K562 (cell line): ENCODE measurements at regions not wholly inside any gene's neighbourhood (a gene's known extent, or its start where the extent isn't known, plus 50 kb on each side); places are given as distances from the start of the nearest gene placed in this dataset.

Experiments
- ATAC-seq: fragments of 200-7000 bp; cut with Tn5 transposase; 3 replicates; pipeline ENCODE4 v1.9.1; 2020; ENCODE audit warnings: moderate library complexity
- BruUV-seq: library from RNA; stranded (reverse); fragments of 400-500 nt; replicated peaks from 2 replicates; lab custom pipeline; 2021; lab: Mats Ljungman, UMichigan
- CTCF ChIA-PET: fragments of 300-600 bp; formaldehyde crosslinking; extraction: SDS; loops from one replicate; lab custom pipeline; 2021; ENCODE audit warnings: low intra/inter-chr PET ratio; lab: Yijun Ruan, JAX
- POLR2A ChIA-PET: fragments of 300-600, 350-650 bp; sonication (Branson Sonifier 250); formaldehyde crosslinking; extraction: SDS; loops from one replicate; lab custom pipeline; 2021; ENCODE audit warnings: antibody characterized with exemption, inconsistent platforms; lab: Yijun Ruan, JAX
- DNase-seq, 4 experiments: peaks; one replicate each; pipeline versions ENCODE4 v3.0.0 to v3.0.0-alpha.2; 2011 to 2018; ENCODE audit warnings: low spot score in 3 of 4, mixed read lengths in 3 of 4; ENCODE audit errors: extremely low read depth in 1 of 4
- FAIRE-seq: peaks from 2 replicates; lab custom pipeline; 2011; peaks lifted over from hg19 to GRCh38; lab: Jason Lieb, UNC
- H2AFZ ChIP-seq: 2 replicates; pipeline ENCODE4 v1.6.0; 2011; ENCODE audit warnings: low read depth, low read length, control low read depth, inconsistent platforms
- H3K27ac ChIP-seq: fragments of 200-600 bp; 3 replicates; pipeline ENCODE4 v1.8.0; 2011; ENCODE audit warnings: low read depth, mild to moderate bottlenecking, control low read depth, inconsistent platforms, low read length, moderate library complexity, mixed read lengths; ENCODE audit errors: extremely low read depth
- H3K27me3 ChIP-seq, 2 experiments: fragments of 300-600 bp in 1 of 2; 2 replicates in 1 of 2; 3 replicates in 1 of 2; pipeline versions ENCODE4 v1.6.0 to v1.8.0; 2011; ENCODE audit warnings: inconsistent platforms in 2 of 2, low read length in 2 of 2, mild to moderate bottlenecking in 1 of 2, mixed read lengths in 1 of 2, moderate library complexity in 1 of 2; ENCODE audit not compliant: control insufficient read depth in 2 of 2, insufficient read depth in 2 of 2
- H3K36me3 ChIP-seq: fragments of 300-600 bp; 3 replicates; pipeline ENCODE4 v1.8.0; 2011; ENCODE audit warnings: mild to moderate bottlenecking, low read length, inconsistent platforms; ENCODE audit not compliant: control insufficient read depth, insufficient read depth
- H3K4me1 ChIP-seq, 2 experiments: fragments of 200-600 bp in 1 of 2; replicated peaks in 1 of 2; 2 replicates in 1 of 2; 3 replicates in 1 of 2; pipeline versions ENCODE4 v1.5.1 to v1.8.0; 2011; ENCODE audit warnings: inconsistent platforms in 2 of 2, low read length in 2 of 2, mild to moderate bottlenecking in 1 of 2, mixed read lengths in 1 of 2, moderate library complexity in 1 of 2; ENCODE audit not compliant: control insufficient read depth in 2 of 2, insufficient read depth in 2 of 2
- H3K4me2 ChIP-seq: 2 replicates; pipeline ENCODE4 v1.6.1; 2011; ENCODE audit warnings: low read length, control low read depth, inconsistent platforms, mixed read lengths; ENCODE audit not compliant: insufficient read depth
- H3K4me3 ChIP-seq: fragments of 200-600 bp; sonication (generic), shearing (Covaris generic); 2 replicates; pipeline ENCODE4 v1.5.1; 2016; ENCODE audit warnings: control low read depth, inconsistent platforms
- H3K79me2 ChIP-seq: fragments of 200-600 bp; 3 replicates; pipeline ENCODE4 v1.8.0; 2011; ENCODE audit warnings: low read length, inconsistent platforms; ENCODE audit not compliant: control insufficient read depth, insufficient read depth
- H3K9ac ChIP-seq, 2 experiments: 2 replicates each; pipeline versions ENCODE4 v1.6.0 to v1.6.1; 2011; ENCODE audit warnings: low read depth in 2 of 2, low read length in 2 of 2, control low read depth in 1 of 2, inconsistent platforms in 1 of 2, mild to moderate bottlenecking in 1 of 2, mixed read lengths in 1 of 2; ENCODE audit not compliant: insufficient read depth in 1 of 2
- H3K9me1 ChIP-seq: one replicate; pipeline ENCODE4 v1.6.0; 2011; ENCODE audit warnings: inconsistent platforms, mild to moderate bottlenecking, low read length, moderate library complexity; ENCODE audit not compliant: control insufficient read depth, insufficient read depth
- H3K9me3 ChIP-seq: replicated peaks from 2 replicates; pipeline ENCODE4 v1.5.1; 2011; ENCODE audit warnings: low read depth, low read length, inconsistent platforms; ENCODE audit not compliant: control insufficient read depth, insufficient read depth
- H4K20me1 ChIP-seq: replicated peaks from 2 replicates; pipeline ENCODE4 v1.6.1; 2011; ENCODE audit warnings: low read length, inconsistent platforms, mixed read lengths; ENCODE audit not compliant: control insufficient read depth, insufficient read depth
- ASH1L ChIP-seq: fragments of 450-650 bp; IDR thresholded peaks from 2 replicates; pipeline ENCODE4 v1.6.1; 2018; ENCODE audit warnings: borderline replicate concordance, mild to moderate bottlenecking, low read depth; ENCODE audit not compliant: partially characterized antibody
- RB1 ChIP-seq: fragments of 450-650 bp; IDR thresholded peaks from 2 replicates; pipeline ENCODE4 v1.6.1; 2017; ENCODE audit warnings: low read depth, mild to moderate bottlenecking
- SMARCB1 ChIP-seq: IDR thresholded peaks from 2 replicates; pipeline ENCODE4 v1.6.1; 2011; ENCODE audit warnings: improper control_type of control experiment, low read depth; ENCODE audit not compliant: insufficient read length
- ZBTB12 ChIP-seq: fragments of 250-450 bp; sonication (Bioruptor Pico); IDR thresholded peaks from 2 replicates; pipeline ENCODE4 v1.4.0; 2020
- ZNF232 ChIP-seq: sonication (generic); formaldehyde crosslinking; IDR thresholded peaks from 2 replicates; pipeline ENCODE4 v1.8.0; 2022; ENCODE audit warnings: mild to moderate bottlenecking, missing genetic modification reagents
- ZNF347 ChIP-seq: fragments of 450-650 bp; formaldehyde crosslinking; IDR thresholded peaks from 2 replicates; pipeline ENCODE4 v1.4.0; 2020; ENCODE audit warnings: low read depth, mild to moderate bottlenecking, moderate library complexity
- WGBS: fragments of 100-300 bp; shearing (Covaris generic); methylation state at CpG from one replicate; pipeline ENCODE4 v1.1.6; 2016; ENCODE audit warnings: low coverage, mixed read lengths; ENCODE audit not compliant: insufficient coverage; ENCODE audit errors: missing lambda C conversion rate; 5-methylcytosine and 5-hydroxymethylcytosine counted together
- in situ Hi-C: fragments of 300-500 bp; cut with MboI; formaldehyde crosslinking; loops from 4 replicates; pipeline ENCODE4 v1.15.0; 2018; ENCODE audit warnings: inconsistent platforms, mixed read lengths
- intact Hi-C: fragments of 100-400 bp; cut with micrococcal nuclease; formaldehyde crosslinking; loops from 2 replicates; pipeline ENCODE4 v1.14.2; 2022

- no peak for TF ChIP-seq RB1
- TF ChIP-seq, all 486 proteins: peak for 0
These were observed 59.7 kb upstream of the KL start (continued) for GRCh38 chr13:32956595-32956933.

- 0% methylated on average over 4 of the region's 4 CpGs for WGBS
- Histone ChIP-seq H3K4me2 (no peak overlapping the region), H3K27me3 (no peaks in the 10 kb centered on the region), H3K9ac (no peak overlapping the region), H3K4me3 (no peak overlapping the region), H3K27ac (no peak overlapping the region), H2AFZ (no peak overlapping the region), H3K36me3 (no peaks in the 10 kb centered on the region), H4K20me1 (no peaks in the 10 kb centered on the region; the same call in 1 of the 2 replicates), H3K9me1 (no peaks in the 10 kb centered on the region), H3K4me1 (no peaks in the 10 kb centered on the region), H3K9me3 (no peaks in the 10 kb centered on the region), H3K79me2 (no peaks in the 10 kb centered on the region)
- BruUV-seq: no TSS peak
- ATAC-seq (no peak), DNase-seq (no peak), FAIRE-seq (no peak)
- CTCF ChIA-PET: no interaction called here
- in situ Hi-C loops: no loop called here
- intact Hi-C loops: no loop called here
- POLR2A ChIA-PET: interaction anchor here (0.5 kb wide), 1 partner anchor 26 kb away, joined by 4 read pairs; no protein-coding TSS in a partner anchor
- TF ChIP-seq ASH1L (no peak), ZNF232 (CRISPR knock-in tag) (no peak), ZBTB12 (CRISPR knock-in tag) (no peak), ZNF347 (CRISPR knock-in tag) (no peak), SMARCB1 (no peak)
These were observed 55.6 kb upstream of the KL start for GRCh38 chr13:32960626-32961025.
